Activated T-cell treated with anti-CD3 and anti-CD28 coated beads for 1 hour (primary cell): ENCODE measurements at regions not wholly inside any gene's neighbourhood (a gene's known extent, or its start where the extent isn't known, plus 50 kb on each side); places are given as distances from the start of the nearest gene placed in this dataset.

Experiments
- DNase-seq: peaks from one replicate; pipeline ENCODE4 v3.0.0-alpha.2; 2020; ENCODE audit warnings: low read depth

DNA sequence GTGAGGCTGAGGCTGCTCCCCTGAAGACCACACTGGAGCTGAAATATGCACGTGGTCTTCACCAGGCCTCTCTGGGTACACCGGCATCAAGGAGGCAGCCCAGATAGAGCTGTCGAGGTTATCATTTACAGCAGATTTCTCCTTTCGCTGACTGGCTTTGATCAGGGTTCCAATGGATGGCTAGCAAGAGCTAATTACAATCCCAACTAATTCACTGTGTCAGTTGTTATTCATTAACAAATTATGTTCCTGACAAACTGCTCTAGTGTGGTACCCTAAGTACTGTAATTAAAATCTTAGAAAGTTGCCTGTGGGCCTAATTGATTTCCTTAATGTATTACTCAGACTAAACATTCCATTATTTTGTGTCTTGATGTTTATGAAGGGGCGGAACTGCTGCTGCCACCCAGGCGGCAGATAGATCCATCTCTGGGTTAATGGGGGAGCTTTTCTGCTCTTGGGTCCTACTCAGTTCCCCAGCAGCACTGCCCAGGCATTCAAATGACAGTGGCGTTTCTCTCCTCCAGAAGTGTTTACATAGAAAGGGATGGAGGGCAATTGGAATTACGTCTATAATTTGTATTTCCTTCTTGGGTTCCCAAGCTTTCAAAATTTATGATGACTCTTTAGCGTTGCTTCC, 71.7 kb upstream of the RAD23B start:
- DNase-seq, result no peak

DNA sequence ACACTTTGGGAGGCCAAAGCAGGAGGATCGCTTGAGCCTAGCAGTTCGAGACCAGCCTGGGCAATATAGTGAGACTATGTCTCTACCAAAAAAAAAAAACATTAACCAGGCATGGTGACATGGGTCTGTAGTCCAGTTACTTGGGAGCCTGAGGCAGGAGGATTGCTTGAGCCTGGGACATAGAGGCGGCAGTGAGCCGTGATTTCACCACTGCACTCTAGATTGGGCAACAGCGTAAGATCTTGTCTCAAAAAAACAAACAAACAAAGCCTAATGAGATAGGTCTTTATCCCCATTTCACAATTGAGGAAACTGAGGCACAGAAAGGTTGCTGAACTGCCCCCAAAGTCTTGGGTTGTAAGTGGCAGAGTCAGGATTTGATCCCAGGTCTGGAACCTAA, 70.5 kb upstream of the RAD23B start:
- DNase-seq, result no peak

DNA sequence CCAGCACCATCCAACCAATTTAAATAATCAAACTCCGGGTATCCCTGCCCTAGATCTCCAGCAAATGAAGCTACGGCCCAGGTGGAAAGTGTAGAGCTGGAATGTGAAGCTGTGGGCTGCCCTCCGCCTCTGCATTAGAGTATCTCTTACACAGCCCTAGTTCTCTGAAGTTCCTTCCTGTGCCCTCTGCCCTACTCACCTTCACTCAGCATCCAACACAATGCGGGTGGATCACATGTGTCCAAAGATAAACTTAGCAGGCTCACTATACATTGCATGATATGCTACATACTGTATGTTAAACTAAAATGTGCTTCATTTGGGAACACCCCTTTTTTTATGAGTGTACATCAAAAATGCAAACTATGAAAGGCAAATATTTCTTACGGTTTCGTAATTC, 70.0 kb upstream of the RAD23B start:
- no peak for DNase-seq

DNA sequence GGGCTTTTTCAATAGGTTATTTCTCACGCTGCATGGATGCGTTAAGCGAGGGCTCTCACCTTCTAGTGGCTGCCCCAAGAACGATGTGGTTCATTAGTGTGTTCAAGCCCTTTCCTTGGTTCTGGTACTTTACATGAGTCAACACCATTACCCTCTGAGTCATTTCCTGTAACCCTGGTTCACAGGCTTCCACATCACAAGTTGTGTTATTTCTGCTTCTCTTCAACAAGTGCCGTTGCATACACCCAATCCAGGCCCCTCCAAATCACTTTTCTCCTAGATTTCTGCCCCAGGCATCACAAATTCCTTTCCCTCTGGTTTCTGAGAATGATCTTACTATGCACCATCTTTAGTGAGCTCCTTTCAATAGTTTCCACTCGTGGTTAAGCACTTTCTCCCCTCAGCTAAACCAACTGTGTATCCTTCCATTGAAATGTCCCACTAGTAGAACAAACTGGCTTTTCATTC, 69.5 kb upstream of the RAD23B start:
- DNase-seq, result no peak

DNA sequence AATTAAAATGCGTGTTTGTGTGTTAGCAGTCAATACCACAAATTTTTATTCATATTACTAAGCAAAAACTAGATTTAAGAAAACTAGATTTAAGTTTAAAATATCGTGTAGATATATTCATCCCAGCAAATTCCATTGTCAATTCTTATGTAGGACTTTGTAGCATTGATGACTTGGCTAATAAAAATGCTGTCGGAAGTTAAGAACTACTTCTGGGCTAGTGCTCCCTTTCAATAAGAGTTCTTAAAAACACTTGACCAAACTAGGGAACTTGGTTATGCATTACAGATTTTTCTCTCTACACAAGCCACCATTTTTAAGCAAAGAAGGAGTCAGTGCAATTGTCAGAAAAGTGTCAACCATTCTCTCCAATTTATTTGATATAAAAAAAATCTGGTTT, 68.7 kb upstream of the RAD23B start:
- no peak for DNase-seq

DNA sequence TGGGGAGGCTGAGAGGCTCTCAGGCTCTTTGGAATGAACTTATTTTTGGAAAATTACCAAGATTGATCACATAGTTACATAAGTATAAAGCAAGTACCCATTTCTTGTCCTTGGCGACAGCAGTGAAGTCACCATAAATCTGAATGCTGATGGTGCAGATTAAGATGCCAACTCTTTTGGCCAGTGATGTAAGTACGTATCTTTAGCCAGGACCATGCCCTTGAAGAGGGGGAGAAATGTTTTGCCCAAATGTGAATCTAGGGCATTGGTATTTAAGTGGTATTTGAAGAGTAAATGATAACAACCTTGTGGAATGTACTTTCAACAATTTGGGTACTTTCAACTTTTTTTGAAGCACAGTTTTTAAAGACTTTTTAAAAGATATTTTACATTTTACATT, 68.2 kb upstream of the RAD23B start:
- DNase-seq, result no peak

DNA sequence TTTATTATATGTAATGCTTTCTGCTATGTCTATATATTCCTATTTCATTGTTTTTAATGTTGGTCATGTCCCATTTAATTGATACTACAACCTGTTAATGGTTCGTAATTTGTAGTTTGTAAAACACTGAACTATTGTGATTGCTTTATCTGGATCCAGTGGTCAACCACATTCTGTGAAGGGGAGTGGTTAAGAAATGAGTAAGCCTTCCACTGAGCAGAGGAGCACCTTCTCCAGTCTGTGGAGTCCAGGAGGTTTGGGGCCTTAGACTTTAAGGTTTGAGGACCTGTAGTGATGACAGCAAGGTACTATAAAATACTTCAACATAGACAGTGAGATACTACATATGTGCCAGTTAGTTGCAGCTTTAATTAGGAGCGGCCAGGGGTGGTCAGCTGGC, 67.7 kb upstream of the RAD23B start:
- no peak for DNase-seq

DNA sequence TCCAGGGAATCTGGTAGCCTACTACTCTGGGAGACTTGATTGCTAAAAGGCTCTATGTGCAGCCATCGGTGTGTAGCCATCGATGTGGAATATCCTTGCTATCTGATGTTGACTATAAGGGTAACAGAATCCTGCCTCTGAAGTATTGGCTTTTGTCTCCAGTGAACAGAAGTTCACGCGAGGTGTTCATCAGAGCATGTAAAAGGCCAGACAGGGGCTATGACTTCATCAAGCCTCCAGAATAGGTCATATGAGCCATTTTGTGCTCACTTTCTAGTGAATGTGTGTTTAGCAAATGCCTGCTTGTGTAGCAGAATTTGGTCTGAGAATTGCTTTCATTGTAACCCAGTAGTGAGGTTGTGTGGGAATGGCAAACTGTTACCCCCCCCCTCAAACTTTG, 66.8 kb upstream of the RAD23B start:
- DNase-seq, result no peak

DNA sequence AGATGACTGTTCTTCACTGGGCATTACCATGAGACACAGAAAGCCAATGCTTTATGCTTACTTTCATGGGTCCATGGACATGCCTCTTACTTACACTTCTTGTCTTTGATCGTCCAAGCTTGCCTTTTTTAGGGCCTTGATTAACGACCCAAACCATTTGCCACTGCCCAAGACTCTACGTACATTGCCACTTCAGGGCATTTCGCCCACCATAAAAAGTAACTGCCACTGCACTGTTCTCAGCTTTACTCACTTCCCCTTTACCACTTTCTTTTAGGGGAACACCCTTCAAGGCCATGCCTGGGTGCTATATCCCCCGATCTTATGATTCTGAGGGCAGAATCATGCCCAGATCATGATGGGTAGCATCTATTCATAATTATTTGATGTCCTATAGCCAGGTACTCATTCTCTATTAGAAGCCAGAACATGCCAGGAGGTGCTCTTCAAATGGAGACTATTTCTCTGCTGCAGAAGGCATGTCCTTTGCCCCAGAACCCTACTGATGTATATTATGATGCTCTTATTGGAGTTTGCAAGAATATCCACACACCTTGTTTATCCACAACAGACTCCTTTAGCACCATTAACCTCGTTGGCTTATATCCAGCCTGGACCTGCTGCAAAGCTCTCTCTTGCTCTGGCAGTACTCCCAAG, 64.1 kb upstream of the RAD23B start:
- DNase-seq, result no peak

DNA sequence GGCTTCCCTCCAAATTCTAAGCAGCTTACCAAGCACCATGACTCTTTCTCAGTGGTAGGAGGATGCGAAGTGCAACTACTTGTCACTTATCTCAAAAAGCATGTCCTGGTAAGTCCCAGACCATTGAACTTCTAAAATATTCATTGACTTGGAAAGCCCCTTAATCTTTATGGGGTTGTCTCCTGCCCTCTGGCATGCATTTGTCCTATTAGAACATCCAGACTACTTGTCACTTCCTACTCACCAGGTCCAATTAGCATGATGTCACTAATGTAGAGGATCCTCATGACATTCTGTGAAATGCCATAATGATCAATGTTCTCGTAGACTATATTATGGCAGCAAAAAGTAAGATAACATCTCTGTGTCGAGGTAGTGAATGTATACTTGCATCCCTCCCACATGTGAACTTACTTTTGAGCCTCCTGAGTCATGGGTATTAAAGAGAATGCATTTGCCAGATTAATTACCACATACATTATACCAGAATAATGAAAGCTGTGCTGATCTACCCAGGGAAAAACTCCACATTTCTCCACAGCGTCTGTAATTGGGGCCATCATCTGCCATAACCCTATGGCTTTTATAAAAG, 63.5 kb upstream of the RAD23B start:
- no peak for DNase-seq

DNA sequence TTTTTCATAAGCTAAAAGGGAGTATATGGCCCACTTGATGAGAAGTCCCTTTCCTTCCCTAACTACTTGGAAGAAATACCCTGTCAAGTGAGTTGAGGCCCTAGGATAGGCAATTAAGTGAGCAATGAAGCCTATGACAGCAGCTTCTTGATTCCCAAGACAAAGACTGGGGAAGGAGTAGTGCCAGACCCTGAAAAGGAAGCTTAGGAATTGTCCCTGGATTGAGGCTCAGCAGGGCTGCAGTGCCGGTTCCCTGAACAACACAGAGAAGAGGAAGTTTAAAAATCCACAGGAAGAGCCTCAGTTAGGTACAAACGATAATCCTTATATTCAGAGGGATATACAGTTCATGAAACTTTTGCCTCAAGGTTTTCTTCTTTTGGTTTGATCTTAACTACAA, 61.8 kb upstream of the RAD23B start:
- DNase-seq, result no peak

DNA sequence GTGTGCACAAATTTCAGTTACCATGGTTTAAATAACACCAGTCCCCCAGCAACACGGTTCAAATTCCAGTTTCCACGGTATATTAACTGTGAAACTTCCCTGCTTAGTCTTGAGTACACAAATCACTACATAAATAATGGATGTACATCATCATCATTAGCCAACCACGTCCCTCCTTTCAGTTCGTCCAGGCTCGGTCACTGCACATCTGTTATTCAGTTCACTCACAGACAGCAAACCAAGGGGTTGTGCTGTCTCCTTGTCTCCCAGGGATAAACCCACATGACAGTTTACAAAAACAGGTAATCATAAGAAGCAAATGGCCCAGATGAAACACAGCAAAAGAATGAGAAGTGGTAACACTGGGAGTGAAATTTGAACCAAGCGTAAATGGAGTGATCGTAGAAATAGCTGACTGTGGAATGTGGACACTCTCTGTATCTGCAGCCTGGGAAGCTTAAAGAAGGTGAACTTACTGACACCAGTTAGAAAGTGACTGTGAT, 61.0 kb upstream of the RAD23B start:
- no peak for DNase-seq

DNA sequence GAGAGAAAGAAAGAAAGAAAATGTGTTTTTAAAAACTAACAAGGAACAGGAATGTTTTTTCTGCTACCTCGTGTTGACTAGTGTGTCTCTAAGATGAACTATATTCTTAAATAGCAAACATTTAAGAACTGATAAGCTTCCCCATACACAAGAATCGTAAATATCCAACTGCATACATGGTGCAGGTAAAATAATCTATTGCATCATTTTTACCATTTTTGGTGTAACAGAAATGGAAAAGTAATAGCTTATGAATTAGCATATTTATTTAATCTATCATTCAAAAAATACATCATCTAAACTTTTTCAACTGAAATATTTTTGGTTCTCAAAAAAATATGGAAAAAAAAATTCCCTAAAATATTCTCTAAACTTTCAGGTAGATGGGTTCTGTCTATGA, 59.7 kb upstream of the RAD23B start:
- DNase-seq, result no peak

DNA sequence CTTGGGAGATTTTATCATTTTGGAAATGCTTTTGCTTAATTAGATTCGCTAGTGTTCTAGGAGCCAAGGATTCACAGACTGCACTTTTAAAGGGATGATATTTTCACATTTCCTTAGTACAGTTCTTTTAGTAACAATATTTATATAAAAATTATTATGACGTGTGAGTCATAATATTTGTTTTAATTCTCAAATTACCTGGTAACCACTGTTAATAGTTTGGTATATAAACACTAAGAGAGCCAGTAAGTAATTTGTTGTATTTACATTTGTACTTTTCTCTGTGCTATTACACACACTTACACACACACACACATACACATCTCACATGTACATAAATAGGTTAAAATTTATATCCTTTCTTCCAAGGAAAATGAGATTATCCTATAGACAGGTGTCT, 58.8 kb upstream of the RAD23B start:
- DNase-seq, result no peak

DNA sequence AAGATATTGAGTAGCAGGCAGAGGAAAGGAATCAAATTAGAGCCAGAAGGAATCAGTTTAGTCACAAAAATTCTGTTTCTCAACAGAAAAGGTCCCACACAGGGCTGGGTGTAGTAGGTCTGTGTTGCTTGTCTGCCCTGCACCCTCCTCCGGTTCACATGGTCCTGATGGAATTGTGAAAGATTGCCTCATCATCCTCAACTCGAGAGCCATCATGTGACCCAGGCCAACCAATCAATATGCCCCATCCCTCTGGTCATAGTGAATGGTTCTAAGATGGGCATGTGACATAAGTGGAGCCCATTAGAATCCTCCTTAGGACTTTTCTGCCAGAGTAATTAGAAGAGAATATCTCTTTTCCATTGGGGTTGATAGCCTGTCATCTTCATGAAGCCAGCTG, 56.7 kb upstream of the RAD23B start:
- no peak for DNase-seq

DNA sequence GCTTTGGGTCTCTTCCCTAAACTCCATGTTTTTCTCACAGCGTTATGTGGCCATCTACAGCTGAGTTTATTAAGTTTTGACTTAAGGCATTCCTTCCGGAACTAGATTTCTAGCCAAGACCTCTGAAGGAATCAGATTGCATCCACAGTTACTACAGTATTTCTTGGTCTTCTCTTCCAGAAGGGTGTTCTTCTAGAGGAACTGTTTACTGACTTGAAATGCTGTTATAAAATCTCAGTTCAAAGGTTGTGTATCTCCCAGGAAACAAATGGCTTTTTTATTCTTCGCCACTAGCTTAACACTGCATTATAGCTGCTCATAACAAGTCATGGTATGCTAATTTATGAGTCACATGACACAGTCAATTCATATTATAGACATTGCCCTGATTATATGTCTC, 55.3 kb upstream of the RAD23B start:
- DNase-seq, result no peak

DNA sequence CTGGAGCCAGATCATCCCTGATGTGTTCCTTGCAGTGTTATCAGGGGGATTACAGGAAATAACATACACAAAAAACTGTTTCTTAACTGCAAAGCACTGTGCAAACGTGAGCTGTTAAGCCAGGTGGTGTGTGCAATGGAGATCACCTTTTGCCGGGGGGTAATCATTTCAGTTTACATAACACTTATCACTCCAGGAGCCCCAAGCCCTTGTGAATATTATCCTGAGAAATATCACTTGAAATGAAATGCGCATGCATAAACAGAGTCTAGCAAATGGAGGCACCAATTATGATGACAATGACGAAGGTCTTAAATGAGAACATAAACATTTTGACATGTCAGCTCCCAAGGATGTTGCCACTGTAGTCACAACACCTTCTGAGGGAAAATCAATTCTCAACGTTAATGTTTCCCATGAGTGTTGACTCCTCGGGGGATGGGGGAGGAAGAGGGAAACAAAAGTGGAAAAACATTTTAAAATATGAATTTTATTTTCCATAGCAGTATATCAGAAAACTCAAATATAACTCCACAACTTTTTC, 54.5 kb upstream of the RAD23B start:
- DNase-seq, result no peak

DNA sequence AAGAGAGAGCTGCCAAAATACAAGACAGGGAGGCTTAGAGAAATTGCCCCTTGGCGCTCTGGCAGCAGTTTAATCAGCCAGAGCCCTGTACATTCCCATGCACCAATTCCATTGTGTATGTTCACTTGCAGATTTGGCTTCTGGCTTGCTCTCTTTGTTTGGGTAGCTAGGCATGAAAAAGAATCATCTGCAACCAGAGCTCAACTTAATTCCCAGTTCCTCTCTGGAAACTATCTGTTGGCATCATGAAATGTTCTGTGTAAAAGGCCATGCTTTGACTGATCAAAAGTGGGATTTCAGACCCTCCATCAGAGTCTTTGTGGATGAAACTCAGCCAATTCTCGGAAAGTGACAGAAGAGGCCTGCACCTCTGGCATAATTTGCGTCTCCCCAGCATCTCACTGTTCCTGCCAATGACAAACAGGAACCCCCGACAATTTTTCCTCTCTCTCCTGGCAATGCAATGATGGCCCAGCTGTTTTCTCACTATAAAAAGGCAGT, 53.8 kb upstream of the RAD23B start:
- no peak for DNase-seq
